ENCODE measurements at regions not wholly inside any gene's neighbourhood (a gene's known extent, or its start where the extent isn't known, plus 50 kb on each side); places are given as distances from the start of the nearest gene placed in this dataset.

GRCh38 chr4:112861691-112862674 lies 187.5 kb upstream of the ANK2 start:
- TF ChIP-seq POLR2AphosphoS5 (IDR thresholded peaks at IDR 0.05), result no peak
- TF ChIP-seq EP300 (IDR thresholded peaks at IDR 0.05), result no peak
- no peak for TF ChIP-seq CTCF (IDR thresholded peaks at IDR 0.05)
- no peak for TF ChIP-seq POLR2A (IDR thresholded peaks at IDR 0.05)
